Kidney (tissue), 13 donors: ENCODE measurements at regions not wholly inside any gene's neighbourhood (a gene's known extent, or its start where the extent isn't known, plus 50 kb on each side); places are given as distances from the start of the nearest gene placed in this dataset.

Experiments used
- DNase-seq, 5 donors: peaks; one replicate each; pipeline ENCODE4 v3.0.0-alpha.2; 2013 to 2020
- FAIRE-seq: peaks from 2 replicates; lab custom pipeline; 2012; peaks lifted over from hg19 to GRCh38; lab: Jason Lieb, UNC
- H3K27ac ChIP-seq, 2 donors: one replicate each; pipeline ENCODE4 v1.7.0; 2013; ENCODE audit warnings: low read depth in 2 of 2, low read length in 2 of 2, inconsistent platforms in 1 of 2
- H3K27me3 ChIP-seq: one replicate; pipeline ENCODE4 v1.7.1; 2013; ENCODE audit warnings: low read length, inconsistent platforms; ENCODE audit not compliant: control insufficient read depth, insufficient read depth
- H3K36me3 ChIP-seq, 3 donors: one replicate each; pipeline versions ENCODE4 v1.7.0 to v1.7.1; 2013; ENCODE audit warnings: low read length in 3 of 3, control low read depth in 1 of 3, inconsistent platforms in 1 of 3; ENCODE audit not compliant: insufficient read depth in 3 of 3, control insufficient read depth in 2 of 3
- H3K4me1 ChIP-seq, 3 donors: one replicate each; pipeline versions ENCODE4 v1.7.0 to v1.7.1; 2013; ENCODE audit warnings: low read length in 3 of 3, inconsistent platforms in 1 of 3, low read depth in 1 of 3; ENCODE audit not compliant: control insufficient read depth in 2 of 3, insufficient read depth in 2 of 3
- H3K4me3 ChIP-seq, 3 donors: one replicate each; pipeline versions ENCODE4 v1.7.0 to v1.8.1; 2013; ENCODE audit warnings: low read length in 3 of 3, control low read depth in 1 of 3, inconsistent platforms in 1 of 3
- H3K9ac ChIP-seq, 3 donors: one replicate each; pipeline versions ENCODE4 v1.7.0 to v1.7.1; 2013; ENCODE audit warnings: low read length in 3 of 3, control low read depth in 1 of 3, inconsistent platforms in 1 of 3
- H3K9me3 ChIP-seq, 3 donors: one replicate each; pipeline versions ENCODE4 v1.7.0 to v1.7.1; 2013; ENCODE audit warnings: low read length in 3 of 3, control low read depth in 1 of 3, inconsistent platforms in 1 of 3; ENCODE audit not compliant: control insufficient read depth in 2 of 3, insufficient read depth in 1 of 3
- intact Hi-C: fragments of 100-400 bp; cut with DNase I; formaldehyde crosslinking; loops from one replicate; pipeline ENCODE4 v1.11.1; 2022
- TF ChIP-seq, protein P1 (sequence below): IDR thresholded peaks from 3 replicates; pipeline ENCODE4 v1.5.1; 2012; ENCODE audit warnings: mild to moderate bottlenecking, moderate library complexity, borderline replicate concordance; ENCODE audit not compliant: insufficient read depth; ENCODE audit errors: extremely low read depth
- donor health status: control.
- donor health status: control.
- donor health status: control.
- donor health status: control.
- donor health status: control.
- donor health status: DM: yes; HTN: yes; CAD: no.
- donor health status: Normal renal cell carcinoma (clear cell type).

- H3K9ac ChIP-seq, result no peak overlapping the region
Observed at GRCh38 chr6:47132724-47133123, 90.6 kb upstream of the ADGRF1 start.

DNA sequence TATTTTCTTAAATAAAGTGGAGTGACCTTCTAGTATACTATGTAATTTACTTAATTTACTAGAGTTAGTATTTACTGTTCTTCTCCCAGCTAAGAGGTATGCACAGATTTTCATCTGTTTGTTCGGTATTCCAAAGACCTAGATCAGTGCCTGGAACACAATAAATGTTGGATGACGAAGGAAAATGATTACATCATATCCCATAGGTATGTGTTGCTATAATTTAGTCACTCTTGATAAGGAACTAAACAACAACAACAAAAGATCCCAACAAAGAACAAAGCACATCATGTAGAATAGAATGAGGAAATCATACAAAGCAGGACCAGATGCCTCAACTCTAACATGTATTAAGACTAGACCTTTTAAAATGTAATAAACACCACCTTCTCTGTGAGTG lies 89.6 kb upstream of the ADGRF1 start:
- no peak for FAIRE-seq
- intact Hi-C loops, result no loop called here
- TF ChIP-seq, protein P1, sequence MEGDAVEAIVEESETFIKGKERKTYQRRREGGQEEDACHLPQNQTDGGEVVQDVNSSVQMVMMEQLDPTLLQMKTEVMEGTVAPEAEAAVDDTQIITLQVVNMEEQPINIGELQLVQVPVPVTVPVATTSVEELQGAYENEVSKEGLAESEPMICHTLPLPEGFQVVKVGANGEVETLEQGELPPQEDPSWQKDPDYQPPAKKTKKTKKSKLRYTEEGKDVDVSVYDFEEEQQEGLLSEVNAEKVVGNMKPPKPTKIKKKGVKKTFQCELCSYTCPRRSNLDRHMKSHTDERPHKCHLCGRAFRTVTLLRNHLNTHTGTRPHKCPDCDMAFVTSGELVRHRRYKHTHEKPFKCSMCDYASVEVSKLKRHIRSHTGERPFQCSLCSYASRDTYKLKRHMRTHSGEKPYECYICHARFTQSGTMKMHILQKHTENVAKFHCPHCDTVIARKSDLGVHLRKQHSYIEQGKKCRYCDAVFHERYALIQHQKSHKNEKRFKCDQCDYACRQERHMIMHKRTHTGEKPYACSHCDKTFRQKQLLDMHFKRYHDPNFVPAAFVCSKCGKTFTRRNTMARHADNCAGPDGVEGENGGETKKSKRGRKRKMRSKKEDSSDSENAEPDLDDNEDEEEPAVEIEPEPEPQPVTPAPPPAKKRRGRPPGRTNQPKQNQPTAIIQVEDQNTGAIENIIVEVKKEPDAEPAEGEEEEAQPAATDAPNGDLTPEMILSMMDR, result no peak
- Histone ChIP-seq H3K27me3 (no peaks in the 10 kb centered on the region), H3K9me3 (no peaks in the 10 kb centered on the region), H3K4me3 (no peak overlapping the region), H3K4me1 (peaks cover 0 to 27% (median 6%) of the 10 kb centered on the region in 3 donors), H3K36me3 (no peaks in the 10 kb centered on the region), H3K9ac (no peak overlapping the region), H3K27ac (no peak overlapping the region)
- no peak for DNase-seq

More at GRCh38 chr6:47132724-47133123, 90.6 kb upstream of the ADGRF1 start:
- Histone ChIP-seq H3K4me3 (no peak overlapping the region), H3K27ac (no peak overlapping the region), H3K36me3 (no peaks in the 10 kb centered on the region), H3K27me3 (no peaks in the 10 kb centered on the region), H3K4me1 (peaks cover 0 to 18% (median 2%) of the 10 kb centered on the region in 3 donors), H3K9me3 (no peaks in the 10 kb centered on the region)
- TF ChIP-seq, protein P1, result no peak
- FAIRE-seq (no peak), DNase-seq (no peak)
- intact Hi-C loops, result no loop called here

DNA sequence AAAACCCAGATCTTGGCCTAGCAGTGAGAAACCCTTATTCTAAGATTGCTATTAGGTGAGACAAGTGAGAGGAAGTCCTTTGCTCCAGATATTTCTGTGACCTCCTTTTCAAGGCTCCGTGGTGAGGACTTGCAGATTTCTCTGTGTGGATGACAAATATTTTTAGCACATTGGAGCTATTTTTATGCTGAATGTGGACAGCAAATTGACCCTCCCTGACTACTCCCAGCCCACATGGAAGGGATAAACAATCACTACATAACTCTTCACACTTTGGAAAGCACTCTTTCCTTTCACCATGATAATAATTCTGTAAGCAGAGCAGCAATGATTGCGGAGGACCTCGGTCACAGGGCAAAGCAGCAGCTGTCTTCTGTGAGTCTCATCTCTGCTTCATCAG lies 88.0 kb upstream of the ADGRF1 start:
- Histone ChIP-seq H3K9ac (no peak overlapping the region), H3K36me3 (no peaks in the 10 kb centered on the region), H3K9me3 (no peaks in the 10 kb centered on the region), H3K4me1 (peaks cover 0 to 29% (median 6%) of the 10 kb centered on the region in 3 donors), H3K27me3 (no peaks in the 10 kb centered on the region), H3K4me3 (no peak overlapping the region), H3K27ac (no peak overlapping the region)
- no peak for DNase-seq
- intact Hi-C loops, result no loop called here
- TF ChIP-seq, protein P1, result no peak
- no peak for FAIRE-seq

GRCh38 chr6:47129129-47129528 lies 87.0 kb upstream of the ADGRF1 start:
- H3K9ac ChIP-seq, result no peak overlapping the region
- intact Hi-C loops, result no loop called here
- H3K4me3 ChIP-seq, result no peak overlapping the region
- H3K4me1 ChIP-seq, result peaks cover 0 to 24% (median 6%) of the 10 kb centered on the region in 3 donors
- H3K27me3 ChIP-seq, result no peaks in the 10 kb centered on the region
- H3K36me3 ChIP-seq, result no peaks in the 10 kb centered on the region
- no peak overlapping the region for H3K27ac ChIP-seq
- no peak for FAIRE-seq
- no peak for DNase-seq
- TF ChIP-seq, protein P1, result no peak
- H3K9me3 ChIP-seq, result no peaks in the 10 kb centered on the region
